ENCODE measurements at regions not wholly inside any gene's neighbourhood (a gene's known extent, or its start where the extent isn't known, plus 50 kb on each side); places are given as distances from the start of the nearest gene placed in this dataset.
A peak's percentile ranks its signal among the peaks of the same experiment; 100 is the strongest.
"Not testable (repeated sequence)": the region's sequence is repeated elsewhere in the genome, so short reads cannot be mapped to it uniquely, and the experiment has no call there.

DNA sequence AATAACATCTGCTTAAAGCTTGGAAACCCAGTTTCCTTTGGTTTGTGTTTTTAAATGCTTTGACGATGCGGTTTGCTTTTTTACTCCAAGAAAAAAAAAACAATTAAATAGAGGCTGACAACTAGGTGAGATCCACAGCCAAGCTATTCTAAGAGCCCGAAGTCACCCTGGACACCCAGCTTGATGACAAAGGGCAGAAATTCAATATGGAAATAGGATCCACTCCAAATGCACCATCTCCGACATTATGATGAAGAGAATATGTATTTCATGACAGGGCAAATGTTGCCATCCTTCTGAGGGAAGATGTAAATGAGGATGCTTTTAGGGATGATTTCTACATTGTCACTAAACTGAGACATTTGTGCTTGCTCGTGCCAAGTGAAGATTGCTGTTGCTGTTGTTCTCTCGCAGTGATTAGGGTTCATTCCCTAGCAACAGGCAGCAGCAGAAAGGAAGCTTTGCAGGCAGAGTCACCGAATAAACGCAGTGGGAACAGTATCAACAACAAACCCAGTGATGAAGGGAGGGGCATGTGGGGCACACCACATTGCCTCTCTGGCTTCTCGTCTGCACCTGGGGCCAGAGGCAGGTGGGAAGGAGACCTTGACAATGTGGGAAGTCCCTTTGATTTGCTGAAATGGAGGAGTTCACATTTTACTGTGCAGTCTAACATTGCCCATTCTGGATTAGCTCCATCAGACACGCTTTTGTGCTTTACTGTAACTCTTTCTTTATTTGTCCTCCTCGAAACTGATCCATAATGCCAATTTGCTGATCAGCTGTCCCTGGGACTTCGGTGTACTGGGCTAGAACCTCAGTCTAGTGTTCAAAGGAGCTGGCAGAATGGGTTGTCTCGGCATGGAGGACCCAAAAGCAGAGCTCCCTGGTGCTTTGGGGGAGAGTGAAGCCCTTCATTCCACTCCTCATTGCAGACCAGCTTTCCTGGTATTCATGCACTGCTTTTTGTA is 240.2 kb upstream of the PLGLB2 start:
- H3K27me3 ChIP-seq; H3K9me3 ChIP-seq; H3K4me3 ChIP-seq; intact Hi-C loops (cut with DNase I); DNase-seq; H3K27ac ChIP-seq; H3K36me3 ChIP-seq; H3K4me1 ChIP-seq: not testable (repeated sequence)
- peak; percentile 50 for ATAC-seq

DNA sequence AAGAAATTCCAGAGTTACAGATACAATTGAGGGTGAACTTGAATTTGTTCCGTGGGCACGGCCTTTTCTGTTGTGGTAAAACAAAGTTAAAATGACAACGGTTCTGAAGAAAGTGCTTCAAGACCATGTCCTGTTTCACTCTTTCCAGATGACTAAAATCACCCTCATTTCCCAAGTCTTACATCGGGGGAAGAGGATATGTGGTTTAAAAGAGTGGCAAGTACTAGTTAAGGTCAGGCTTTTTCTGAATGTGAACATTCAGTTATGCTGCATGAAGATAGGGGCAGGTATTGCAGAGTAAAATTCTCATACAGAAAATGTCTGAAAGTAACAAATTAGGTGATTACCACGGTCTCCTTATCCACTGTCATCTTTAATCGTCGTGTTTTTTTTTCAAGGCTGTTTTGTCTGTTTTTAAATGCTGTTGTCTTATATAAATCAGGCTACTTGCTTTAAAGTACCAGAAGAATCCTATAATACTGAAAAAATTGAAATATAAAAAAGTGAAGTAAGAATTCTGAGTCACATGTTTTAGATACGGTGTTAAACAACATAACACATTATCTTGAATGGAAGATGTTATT is 236.6 kb upstream of the PLGLB2 start:
- H3K4me1 ChIP-seq; H3K27me3 ChIP-seq; intact Hi-C loops (cut with DNase I); H3K4me3 ChIP-seq; H3K36me3 ChIP-seq; H3K9me3 ChIP-seq; ATAC-seq; H3K27ac ChIP-seq; DNase-seq: not testable (repeated sequence)

DNA sequence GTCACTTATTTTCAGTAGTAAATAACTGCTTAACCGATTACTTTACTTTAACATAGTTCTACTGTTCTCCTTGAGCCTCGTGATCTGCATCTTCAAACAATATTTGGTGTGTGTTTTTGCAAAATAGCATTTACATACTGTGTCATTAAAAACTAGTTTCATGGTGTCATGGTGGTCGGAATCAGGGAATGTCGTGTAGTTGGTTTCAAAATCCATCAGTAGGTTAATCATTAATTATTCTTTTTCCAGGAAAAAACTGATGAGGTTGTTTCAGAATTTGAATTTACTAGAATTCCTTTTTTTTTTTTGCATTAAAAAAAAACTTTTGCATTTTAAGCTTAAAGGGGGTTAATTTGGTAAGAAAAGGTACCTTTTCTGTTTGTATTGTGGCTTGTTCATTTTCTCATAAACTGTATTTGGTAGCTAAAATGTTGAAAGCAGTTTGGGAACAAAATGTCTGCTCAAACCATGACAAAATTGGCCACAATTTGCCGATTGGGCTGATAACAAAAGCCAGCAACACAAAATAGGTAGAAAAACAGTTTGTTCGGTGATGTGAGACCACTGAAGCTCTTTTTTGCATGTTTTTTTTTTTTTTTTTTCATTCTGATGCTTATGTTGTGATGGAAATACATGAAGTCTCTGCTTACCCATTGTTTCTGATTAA is 234.9 kb upstream of the PLGLB2 start:
- H3K27me3 ChIP-seq; ATAC-seq; intact Hi-C loops (cut with DNase I): not testable (repeated sequence)

DNA sequence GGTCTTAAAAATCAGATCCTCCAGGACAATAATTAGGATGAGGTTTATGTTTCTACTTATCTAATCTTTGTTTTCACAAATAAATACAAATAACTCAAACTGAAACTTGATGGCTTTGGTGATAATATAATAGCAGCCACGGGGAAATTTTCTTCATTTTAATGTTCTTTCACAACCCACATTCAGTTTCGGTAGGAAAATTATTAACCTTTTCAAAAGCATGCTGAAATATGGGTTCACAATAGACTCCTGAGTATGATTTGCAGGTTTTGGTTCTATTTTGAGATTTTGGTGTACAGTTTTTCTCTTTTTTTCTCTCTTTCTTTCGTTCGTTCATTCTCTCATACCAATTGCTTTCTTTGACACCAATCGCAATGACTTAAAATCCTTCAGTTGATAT is 233.9 kb upstream of the PLGLB2 start:
- intact Hi-C loops (cut with DNase I); H3K4me1 ChIP-seq; H3K27ac ChIP-seq; H3K4me3 ChIP-seq; DNase-seq; ATAC-seq; H3K36me3 ChIP-seq; H3K27me3 ChIP-seq; H3K9me3 ChIP-seq: not testable (repeated sequence)

More for the DNA sequence above, 234.9 kb upstream of the PLGLB2 start:
- H3K4me3 ChIP-seq, H3K9me3 ChIP-seq, H3K27ac ChIP-seq, H3K36me3 ChIP-seq, DNase-seq, H3K4me1 ChIP-seq: not testable (repeated sequence)

DNA sequence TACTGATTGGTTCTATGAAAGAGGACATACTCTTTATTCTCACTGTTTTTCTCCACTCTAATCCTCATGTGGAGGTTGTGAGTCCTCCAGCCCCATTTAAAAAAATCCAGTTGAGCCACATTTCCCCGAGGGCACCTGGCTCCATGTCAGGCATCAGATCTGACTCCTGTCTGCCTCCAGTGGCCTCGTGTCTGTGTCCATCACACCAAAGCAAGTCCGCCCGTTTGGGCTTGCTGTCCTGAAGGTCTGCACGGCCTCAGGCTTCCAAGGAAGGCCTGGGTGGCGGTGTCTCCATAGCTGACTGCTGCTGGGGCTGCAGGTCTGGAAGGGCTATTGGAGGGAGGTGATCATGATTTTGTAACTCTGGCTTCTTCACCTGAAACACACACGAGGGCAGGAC is 233.4 kb upstream of the PLGLB2 start:
- ATAC-seq; intact Hi-C loops (cut with DNase I); H3K9me3 ChIP-seq; H3K4me1 ChIP-seq; H3K36me3 ChIP-seq; H3K27ac ChIP-seq; H3K4me3 ChIP-seq; H3K27me3 ChIP-seq; DNase-seq: not testable (repeated sequence)

DNA sequence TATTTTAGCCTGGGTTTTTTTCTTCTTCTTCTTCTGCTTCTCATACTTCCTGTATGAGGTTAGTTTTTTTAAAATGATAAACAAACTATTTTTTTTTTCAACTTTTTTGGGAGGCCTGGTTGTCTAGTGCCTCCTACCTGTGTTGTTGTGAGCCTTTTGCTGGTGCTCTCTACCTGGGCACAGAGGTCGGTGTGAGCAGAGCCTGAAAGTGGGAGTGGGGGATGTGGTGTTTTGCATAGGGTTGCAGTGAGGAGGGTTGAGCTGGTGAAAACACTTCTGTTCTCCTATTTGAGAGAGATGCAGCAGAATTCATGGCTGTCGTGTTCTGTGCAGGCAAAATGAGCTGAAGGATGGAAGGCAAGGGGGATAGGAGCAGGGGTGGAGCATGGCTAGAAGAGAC is 232.7 kb upstream of the PLGLB2 start:
- not testable (repeated sequence) for H3K27me3 ChIP-seq, DNase-seq

DNA sequence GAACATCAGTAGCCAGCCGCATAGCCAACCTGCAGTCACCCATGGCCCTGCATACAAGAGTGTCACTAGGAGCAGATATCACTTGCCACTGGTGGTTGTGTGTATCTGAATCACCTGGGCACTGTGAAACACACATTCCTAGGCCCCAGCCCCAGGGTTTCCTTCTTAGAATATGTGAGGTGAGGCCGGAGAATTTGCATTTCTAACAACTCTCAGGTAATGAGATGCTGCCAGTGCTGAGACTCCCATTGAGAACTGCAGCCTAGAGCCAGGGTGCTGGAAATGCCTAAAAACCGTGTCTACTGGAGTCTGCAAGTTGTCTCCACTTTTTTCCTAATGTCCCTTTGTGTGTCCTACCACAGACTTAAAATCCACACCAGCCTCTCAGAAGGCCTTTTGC is 232.0 kb upstream of the PLGLB2 start:
- H3K9me3 ChIP-seq; DNase-seq; ATAC-seq; H3K36me3 ChIP-seq; H3K4me3 ChIP-seq; H3K27me3 ChIP-seq; H3K4me1 ChIP-seq; intact Hi-C loops (cut with DNase I); H3K27ac ChIP-seq: not testable (repeated sequence)

More for the DNA sequence above, 232.7 kb upstream of the PLGLB2 start:
- H3K27ac ChIP-seq; H3K9me3 ChIP-seq; ATAC-seq; intact Hi-C loops (cut with DNase I); H3K36me3 ChIP-seq; H3K4me3 ChIP-seq; H3K4me1 ChIP-seq: not testable (repeated sequence)

DNA sequence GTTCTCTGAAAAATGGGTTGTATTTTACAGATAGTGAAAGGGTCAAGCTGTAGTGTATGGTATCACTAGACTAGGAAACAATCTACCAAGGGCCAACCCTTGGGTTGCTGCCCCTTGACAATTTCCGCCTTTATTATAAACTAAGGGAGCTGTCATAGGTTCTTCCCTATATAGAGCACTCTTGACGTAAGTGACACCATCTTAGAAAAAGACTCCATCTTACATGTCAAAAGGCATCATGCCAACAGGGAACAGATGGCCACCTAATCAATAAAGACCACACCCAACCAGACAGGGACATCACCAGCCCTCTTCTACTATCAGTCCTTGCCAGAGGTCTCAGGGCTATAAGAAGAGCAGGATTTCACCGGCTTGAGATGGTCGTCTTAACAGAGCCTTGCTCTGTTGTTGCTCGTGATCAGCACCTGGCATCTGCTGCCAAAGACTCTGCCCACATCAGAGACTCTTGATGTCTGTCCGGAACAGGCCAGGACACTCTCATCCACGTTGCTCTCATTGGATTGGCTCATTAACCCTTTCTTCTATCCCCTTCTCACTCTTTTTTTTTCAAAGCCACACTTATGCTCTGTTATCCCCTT is 231.4 kb upstream of the PLGLB2 start:
- ATAC-seq; H3K27ac ChIP-seq; H3K4me1 ChIP-seq; H3K27me3 ChIP-seq; intact Hi-C loops (cut with DNase I); H3K9me3 ChIP-seq; H3K4me3 ChIP-seq; DNase-seq; H3K36me3 ChIP-seq: not testable (repeated sequence)

DNA sequence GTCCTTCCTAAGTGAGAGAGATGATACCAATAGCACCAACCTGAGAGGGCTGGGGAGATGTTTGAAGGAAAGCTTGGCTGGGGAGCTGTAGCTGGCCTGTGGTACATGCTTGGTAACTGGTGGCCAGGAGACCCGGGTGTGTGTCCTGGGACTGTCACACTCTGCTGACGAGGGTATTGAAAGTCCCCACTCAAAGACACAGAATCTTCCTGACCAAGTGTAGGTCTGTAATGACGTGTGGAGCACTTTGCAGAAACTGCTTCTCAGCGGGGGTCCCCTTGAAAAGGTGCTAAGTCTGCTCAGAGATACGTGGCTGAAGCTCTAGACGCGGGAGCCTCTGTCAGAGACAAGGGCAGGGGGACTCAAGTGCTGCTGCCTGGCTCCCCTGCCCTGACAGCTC is 230.4 kb upstream of the PLGLB2 start:
- H3K4me3 ChIP-seq; H3K36me3 ChIP-seq; DNase-seq; H3K4me1 ChIP-seq; H3K27me3 ChIP-seq; ATAC-seq; intact Hi-C loops (cut with DNase I); H3K27ac ChIP-seq; H3K9me3 ChIP-seq: not testable (repeated sequence)

DNA sequence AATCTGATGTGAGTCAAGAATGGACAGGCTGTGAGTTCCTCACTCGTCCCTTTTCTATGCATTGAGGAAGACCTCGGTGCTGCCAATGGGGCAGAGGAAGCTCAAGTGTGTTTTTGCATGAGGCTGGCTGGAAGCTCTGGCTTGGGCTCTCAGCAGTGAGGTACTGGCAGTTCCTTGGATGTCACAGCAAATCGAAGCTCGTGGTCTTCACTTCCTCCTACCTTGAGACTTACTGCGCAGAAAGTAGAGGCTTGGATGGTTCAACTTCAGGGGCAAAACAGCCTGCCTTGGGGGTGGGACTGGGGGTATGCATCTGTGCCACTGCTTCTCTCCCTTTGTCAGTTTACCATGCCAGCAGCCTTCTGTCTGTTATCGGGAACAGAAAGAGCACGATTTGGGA is 229.8 kb upstream of the PLGLB2 start:
- intact Hi-C loops (cut with DNase I); H3K4me1 ChIP-seq; H3K4me3 ChIP-seq; DNase-seq; H3K9me3 ChIP-seq; H3K36me3 ChIP-seq; H3K27ac ChIP-seq; H3K27me3 ChIP-seq; ATAC-seq: not testable (repeated sequence)

DNA sequence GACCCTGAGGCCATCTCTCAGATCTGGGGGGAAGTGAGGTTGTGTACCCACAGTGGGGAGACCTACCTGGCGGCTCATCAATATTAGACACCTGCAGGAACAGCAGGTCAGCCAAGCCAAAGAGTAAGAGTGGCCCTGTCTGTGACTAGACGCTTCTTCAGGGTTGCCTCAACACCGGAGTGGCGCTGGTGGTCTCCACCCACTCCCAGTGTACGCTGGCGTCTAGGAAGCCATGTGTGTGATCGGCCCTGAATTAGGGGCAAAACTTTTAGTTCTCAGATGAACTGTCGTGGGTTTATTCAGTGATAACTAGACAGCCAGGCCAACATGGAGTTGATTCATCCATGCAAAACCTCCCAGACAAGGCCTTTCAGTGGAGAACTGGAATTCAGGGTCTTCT is 229.3 kb upstream of the PLGLB2 start:
- H3K4me3 ChIP-seq; ATAC-seq; H3K4me1 ChIP-seq; H3K36me3 ChIP-seq; intact Hi-C loops (cut with DNase I); H3K9me3 ChIP-seq; H3K27me3 ChIP-seq; H3K27ac ChIP-seq: not testable (repeated sequence)
- DNase-seq, result peak in 1 of 4 donors; percentile 22

DNA sequence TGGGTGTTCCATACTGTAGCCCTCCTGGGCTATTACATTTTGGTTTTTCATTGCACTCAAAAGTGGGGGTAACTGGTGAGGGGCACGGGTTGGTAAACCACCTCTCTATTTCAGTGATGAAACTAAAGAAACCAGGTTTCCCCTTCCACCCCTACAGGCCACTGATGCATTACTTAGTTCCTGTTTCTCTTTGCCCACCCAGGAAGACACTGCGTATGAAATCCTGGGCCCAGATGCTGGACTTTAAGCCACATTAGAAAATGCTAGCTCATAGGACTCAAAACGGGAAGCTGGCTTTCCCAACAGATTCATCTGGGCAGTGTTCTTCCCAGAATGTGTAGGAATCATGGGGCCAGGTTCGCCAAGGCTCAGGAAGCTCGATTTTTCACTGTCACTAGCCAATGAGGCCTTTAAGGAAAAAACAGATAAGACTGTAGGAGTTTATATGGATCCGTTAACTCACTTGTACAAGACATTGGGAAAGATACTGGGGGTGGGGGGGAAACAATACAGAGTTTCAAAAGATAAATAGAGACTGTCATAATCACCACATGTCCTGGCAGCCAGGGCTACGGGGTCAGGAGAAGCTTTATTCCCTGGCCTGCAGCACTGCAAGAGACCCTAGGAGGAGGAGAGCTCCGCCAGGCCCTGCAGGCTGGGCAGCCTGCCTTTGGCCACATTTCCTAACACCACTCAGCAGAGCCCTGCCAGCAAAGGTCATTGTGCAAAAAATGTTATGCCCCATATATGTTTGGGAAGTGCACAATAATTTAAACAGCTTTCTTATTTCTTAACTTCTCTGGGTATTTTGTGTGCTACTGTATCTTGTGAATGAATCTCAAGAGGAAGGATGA is 228.5 kb upstream of the PLGLB2 start:
- ATAC-seq, result peak; percentile 70
- DNase-seq, result peak in 3 of 4 donors; percentile 10 to 31 (median 24)

More for the DNA sequence above, 228.5 kb upstream of the PLGLB2 start:
- intact Hi-C loops (cut with DNase I); H3K36me3 ChIP-seq; H3K9me3 ChIP-seq; H3K4me1 ChIP-seq; H3K4me3 ChIP-seq; H3K27me3 ChIP-seq: not testable (repeated sequence)
- H3K27ac ChIP-seq, result peak overlapping the region in 1 of 2 donors; percentile 63

Data from left lung (tissue), 4 donors.